HG03159 (cell line): ENCODE measurements at regions not wholly inside any gene's neighbourhood (a gene's known extent, or its start where the extent isn't known, plus 50 kb on each side); places are given as distances from the start of the nearest gene placed in this dataset.

ENCODE experiments used
- ATAC-seq: cut with Tn5 transposase; IDR thresholded peaks from one replicate; pipeline ENCODE4 v1.9.1; 2021; ENCODE audit warnings: mild to moderate bottlenecking, moderate library complexity; ENCODE audit not compliant: unreplicated experiment

DNA sequence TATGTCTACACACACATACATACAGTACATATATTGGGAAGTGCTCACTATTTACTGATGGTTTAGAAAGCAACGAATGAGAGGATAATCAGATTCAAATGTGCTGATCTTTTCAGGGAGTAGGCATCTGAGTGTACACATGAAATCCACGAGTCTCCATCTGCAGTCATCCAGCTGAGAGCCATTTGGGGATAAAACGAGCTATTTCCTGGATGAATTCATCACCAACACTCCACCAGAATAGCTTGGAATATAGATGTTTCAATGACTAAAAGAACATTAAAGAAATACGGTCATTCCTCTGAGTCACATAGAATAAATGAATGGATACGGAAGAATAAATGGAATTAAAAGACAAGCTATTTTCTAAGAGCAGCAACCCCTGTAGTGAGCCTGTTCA is 721.6 kb upstream of the ARGLU1 start:
- no peak for ATAC-seq

DNA sequence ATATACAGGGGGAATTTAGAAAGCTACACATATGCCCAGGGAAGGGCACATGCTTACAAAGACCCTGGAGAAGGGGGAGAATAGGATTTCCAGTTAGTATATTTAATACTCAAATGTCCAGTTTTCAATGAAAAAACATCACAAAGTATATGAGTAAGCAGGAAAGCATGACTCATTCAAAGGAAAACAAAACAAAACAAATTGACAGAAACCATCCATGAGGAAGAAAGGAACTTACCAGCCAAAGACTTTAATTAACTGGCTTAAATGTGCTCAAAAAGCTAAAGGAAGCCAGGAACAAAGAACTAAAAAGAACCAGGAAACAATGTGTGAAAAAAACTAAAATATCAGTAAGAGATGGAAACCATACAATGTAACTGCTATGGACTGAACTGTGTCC is 716.2 kb upstream of the ARGLU1 start:
- ATAC-seq: no peak

DNA sequence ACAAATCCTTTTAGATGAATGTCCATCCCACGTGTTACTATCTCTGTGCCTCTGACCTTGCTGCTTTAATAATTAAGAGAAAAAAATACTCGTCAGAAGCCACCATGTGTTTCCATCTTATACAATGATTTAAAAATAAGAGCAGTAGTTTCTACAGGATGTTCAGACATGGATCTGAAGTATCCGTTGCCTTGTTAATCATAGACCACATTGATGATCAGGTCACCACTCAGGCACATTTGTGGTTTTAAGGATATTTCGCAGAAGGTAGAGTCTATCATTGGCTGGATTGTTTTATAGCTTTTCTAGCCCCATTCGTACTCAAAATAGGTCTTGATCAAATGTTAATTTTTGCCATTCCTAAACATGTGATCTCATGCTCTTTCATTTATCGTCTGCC is 710.0 kb upstream of the ARGLU1 start:
- ATAC-seq: no peak

DNA sequence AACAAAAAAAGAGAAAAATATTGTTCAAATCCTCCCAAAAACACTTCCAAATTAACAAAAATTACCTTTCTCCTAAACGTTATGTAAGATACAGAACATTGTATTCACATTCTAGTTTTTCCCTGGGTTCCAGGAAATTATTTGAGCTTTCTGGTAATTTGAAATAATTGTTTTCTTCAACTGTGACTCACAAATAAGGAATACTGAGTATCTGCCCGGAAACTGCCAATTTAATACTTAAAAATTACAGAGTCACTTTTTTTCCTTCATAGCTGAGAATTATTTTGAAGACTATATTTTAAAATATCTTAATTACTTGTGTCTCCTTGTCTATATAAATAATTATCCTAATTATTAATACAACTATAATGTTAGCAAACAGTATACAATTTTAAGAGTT is 709.0 kb upstream of the ARGLU1 start:
- no peak for ATAC-seq

DNA sequence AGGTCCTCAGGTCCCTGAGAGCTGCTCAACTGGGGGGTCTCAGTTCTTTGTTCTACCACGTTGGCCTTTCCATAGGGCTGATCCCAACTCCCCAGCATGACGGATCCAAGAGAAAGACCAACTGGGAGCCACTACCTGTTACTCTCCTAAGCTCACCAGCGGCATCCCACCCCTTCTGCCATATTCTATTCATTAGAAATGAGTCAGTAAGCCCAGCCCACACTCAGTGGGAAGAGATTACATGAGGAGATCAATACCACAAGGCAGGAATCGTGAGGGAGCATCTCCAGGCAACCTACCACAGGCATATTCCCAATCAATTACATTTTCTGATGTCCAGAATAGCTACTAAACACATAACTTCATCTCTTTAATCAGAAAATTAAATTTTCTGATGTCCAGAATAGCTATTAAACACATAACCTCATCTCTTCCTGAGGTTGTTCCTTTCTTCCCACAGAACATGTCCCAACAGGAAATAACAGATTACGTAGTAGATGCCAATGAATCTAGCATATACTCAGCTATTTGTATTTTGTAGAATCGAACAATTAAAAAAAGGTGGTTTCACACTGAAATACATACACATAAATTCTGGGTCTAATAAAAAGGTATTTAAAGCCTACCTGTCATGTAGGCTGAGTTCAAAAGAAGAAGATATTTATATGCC is 708.1 kb upstream of the ARGLU1 start:
- ATAC-seq: no peak

DNA sequence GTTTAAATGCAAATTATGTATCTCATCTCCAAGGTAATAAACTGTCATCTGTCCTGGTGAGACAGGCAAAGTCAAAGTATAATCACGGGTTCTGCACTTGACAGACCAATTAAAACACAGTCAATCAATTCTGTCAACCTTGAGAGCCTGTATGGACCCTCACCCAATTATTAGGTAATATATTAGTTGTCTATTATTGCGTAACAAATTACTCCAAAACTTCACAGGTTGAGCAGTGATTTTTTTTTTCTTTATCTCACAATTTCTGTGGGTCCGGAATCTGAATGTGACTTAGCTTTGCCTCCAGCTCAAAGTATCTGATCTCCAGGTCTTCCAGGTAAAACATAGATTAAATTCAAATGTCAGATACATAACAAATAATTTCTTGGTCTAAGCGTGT is 707.4 kb upstream of the ARGLU1 start:
- ATAC-seq: no peak

DNA sequence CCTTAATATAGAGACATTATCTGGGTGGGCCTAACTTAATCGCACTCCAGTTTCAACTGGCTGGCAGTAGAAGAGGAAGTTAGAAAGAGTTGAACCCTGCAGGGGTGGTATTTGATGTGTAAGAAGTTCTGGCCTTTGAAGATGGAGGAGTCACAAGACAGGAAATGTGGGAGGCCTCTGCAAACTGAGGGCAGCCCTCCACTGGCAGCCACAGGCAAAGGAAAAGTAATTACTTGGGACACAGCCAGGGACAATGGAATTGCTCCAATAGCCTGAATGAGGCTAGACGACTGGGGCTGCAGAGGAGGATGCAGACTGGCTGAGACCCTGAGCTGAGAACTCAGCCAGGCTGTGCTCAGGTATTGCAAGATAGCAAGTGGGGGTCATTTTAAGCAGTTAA is 703.3 kb upstream of the ARGLU1 start:
- ATAC-seq: no peak

DNA sequence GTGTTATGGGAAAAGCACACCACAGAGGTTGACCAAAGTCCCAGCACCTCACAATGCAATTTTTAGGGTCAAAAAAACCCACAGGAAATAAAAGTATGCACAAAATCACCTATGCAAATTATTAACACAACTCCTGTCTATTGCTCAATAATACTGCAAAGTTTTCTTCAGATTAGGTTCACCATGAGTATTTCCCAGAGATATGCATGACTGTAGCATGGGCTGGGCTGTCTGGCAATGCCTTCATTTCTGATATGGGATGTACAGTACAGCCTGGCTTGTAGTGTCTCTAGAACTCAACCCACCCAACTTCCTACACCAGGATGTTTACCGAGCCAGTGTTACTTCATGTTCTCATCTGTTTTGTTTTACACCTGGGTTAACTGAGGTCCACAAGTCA is 698.7 kb upstream of the ARGLU1 start:
- ATAC-seq: no peak

DNA sequence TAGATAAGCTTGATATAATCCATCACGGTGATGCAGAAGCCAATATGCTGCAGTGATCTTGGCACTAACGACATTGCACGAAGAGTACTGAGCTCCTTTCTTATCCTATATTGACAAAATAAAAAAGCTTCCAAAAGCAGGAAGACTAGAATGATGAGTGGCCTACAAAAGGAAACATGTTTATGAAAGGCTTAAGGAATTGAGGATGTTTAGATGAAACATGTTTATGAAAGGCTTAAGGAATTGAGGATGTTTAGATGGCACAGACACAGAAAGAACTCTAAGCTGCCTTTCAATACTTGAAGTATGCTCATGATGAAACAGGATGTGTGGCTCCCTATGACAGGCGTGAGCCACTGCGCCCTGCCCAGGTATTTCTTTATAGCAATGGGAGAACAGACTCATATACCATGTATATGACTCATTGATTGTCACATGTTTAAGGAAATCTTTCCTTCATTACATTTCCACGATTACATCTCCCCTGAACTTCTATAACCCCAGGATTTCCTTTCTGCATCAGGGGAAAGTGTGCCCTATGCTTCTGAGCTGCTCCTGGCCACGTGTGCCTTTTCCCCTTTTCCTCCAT is 690.8 kb upstream of the ARGLU1 start:
- ATAC-seq: no peak

DNA sequence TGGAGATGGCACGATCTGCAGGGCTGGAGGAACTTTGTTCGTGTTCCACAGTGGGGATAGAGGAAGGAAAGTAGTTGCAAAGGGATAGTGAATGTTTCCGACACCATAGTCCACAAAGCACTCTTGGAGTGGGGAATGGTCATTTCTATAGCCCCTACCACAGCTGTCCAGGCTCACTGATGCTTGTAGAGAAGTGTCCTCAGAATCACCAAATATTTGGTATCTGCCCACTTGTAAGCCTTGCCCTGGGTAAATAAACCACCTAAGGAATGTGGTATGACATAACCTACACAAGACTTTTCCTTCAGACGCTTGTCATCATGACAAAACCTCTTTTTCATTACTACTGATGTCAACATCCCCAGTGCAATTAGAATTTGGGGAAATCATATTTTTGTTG is 686.5 kb upstream of the ARGLU1 start:
- no peak for ATAC-seq

DNA sequence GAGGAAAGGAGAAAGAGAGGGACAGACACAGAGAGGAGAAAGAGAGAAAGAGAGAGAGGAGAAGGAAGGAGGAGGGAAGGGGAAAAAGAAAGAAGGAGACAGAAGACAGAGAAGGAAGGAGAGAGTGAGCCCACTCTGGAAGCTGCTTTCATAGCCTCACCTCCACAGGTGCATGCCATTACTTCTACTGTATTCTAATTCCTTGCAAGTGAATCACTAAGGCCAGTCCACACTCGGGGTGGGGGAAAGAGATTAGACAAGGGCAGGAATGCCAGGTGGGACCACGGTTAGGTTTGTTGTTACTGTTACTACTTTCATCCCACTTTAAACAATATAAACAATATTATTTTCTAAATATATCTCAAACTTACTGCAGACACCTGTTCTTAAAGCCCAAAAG is 684.5 kb upstream of the ARGLU1 start:
- no peak for ATAC-seq

DNA sequence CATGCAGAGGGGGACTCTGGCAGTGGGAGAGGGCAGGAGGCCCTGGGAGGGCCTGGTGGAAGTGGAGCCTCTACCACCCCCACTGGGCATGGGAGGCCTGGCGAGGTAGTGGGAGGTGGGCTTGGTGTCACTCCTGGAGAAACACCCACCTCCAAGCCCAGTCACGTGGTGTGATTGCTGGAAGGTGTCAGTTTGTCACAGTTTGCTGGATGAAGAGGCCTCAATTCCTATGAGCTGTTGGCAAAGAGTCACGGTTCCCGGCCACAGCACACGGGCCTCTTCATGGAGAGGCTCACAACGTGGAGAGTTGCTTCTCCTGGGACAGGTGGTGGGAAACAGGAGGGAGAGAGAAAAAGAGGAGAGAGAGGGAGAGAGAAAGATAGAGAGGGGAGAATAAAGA is 684.1 kb upstream of the ARGLU1 start:
- no peak for ATAC-seq

DNA sequence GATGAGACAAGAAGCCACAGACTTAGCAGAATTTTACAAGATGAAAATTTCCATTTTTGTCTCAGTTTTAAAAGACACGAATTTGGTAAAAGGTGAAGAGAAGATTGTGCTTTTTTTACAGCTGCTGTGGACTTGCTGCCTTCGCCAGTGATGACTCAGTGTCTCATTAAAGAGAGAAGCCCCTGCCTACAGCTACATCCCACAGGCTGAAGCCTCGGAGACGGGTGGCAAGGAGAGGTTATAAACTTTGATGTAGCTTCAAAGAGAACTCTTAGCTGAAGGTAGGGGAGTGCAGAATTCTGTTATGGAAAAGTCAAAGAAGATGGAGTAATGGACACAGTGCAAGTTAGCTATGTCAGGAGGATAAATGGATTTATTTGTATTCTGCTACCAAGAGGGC is 683.4 kb upstream of the ARGLU1 start:
- no peak for ATAC-seq

DNA sequence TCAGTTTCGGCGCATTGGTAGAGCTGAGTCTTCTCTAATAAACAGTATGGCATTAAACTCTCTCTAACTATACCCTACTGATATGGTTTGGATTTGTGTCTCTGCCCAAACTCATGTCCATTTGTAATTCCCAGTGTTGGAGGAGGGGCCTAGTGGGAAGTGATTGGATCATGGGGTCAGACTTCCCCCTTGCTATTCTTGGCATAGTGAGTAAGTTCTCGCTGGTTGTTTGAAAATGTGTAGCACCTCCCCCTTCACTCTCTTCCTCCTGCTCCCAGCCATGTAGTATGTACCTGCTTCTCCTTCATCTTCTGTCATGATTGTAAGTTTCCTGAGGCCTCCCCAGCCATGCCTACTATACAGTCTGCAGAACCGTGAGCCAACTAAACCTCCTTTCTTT is 682.7 kb upstream of the ARGLU1 start:
- no peak for ATAC-seq

DNA sequence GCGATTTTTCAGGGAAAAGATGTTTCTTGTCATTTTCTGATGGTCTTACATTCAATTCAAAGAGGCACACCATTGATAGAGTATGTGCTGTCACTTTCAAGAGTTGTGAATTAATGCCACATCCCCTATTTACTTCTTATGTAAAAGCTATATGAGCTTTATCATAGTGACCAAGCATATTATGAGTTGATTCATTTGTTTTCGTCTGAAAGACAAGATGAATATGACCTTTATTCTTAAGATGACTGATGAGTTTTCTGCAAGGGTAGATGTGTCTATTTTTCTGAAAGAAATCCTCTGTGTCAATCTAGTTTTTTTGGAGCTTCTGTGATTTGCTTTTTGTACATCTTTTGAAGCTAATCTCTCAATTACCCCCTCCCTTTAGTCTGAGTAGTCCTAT is 676.3 kb upstream of the ARGLU1 start:
- ATAC-seq: no peak

DNA sequence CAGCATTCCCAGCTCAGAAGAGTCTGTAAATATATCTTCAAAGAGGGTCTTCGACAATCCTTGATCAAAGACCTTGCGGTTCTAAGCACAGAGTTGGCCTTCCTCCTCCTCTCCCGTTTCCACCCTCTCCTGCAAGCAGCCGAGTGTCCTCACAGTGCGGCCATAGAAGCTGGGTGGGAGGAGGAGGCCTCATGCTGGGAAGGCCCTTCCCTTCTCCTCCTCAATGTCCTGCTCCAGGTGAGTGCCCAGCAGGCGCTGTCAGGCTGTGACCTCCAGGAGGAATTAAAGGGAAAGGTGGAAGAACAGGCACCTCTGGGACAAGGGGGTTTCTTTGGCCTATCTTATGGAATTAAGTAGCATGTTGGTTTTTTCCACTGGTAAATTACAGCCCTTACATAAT is 674.2 kb upstream of the ARGLU1 start:
- ATAC-seq: no peak

DNA sequence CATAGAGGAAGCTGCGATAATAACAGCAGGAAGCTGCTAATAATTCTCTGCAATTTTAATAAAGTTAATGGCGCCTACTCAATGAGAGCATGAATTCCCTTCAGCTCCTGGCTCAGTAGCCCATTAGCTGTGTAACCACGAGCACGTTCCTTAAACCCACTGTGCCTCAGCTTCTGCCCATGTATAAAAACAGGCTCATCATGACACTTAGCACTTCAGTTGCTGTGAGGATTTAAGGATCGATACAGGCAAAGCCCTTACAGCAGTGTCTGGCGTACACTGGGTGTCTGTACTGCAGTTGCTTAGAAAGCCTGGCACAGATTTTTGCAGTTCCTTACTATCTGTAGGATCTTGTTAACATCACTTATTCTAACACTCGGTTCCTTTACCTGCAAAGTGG is 673.4 kb upstream of the ARGLU1 start:
- no peak for ATAC-seq

DNA sequence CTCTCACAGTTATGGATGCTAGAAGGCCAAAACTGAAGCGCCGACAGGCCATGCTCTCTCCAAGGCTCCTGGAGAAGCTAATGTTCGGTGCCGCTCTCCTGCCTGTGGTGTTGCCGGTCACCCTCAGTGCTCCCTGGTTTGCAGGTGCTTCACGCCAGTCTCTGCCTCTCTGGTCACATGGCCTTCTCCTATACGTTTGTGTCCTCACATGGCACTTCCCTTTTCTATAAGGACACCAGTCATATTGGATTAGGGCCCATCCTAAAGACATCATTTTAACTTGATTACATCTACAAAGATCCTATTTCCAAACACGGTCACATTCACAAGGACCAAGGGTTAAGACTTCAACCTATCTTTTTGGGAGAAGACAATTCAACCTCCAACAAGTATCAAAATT is 671.3 kb upstream of the ARGLU1 start:
- ATAC-seq: no peak

DNA sequence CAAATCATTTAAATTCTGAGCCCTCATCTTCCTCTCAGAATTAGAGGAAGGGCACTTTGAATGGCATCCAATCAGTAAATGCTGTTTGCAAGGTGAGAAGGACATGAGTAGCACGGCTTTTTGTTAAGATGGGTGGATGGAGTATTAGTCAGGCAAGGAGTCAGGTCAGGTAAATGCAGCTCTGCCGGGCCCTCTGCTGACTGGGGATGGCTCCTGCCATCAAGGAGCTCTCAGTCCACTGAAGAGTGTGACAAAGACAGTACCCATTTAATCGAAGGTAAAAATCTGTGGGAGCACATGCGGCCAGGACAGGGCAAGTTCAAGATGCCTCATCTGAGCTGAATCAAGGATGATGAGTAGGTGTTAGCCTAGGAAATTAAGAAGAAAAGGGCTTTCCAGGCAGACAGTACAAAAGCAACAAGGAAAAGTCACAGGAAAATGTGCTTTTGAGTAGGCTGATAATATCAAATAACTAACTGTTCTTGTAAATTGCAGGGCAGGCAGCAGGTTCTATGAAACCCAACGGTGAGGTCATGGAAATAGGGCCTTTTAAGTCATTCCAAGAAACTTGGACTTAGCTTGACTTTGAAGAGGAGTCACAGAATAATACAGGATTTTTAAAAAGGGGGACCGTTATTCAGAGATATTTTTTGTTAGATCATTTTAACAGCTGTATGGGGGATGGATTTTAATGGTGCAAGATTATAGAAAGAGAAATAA is 670.5 kb upstream of the ARGLU1 start:
- ATAC-seq: no peak

DNA sequence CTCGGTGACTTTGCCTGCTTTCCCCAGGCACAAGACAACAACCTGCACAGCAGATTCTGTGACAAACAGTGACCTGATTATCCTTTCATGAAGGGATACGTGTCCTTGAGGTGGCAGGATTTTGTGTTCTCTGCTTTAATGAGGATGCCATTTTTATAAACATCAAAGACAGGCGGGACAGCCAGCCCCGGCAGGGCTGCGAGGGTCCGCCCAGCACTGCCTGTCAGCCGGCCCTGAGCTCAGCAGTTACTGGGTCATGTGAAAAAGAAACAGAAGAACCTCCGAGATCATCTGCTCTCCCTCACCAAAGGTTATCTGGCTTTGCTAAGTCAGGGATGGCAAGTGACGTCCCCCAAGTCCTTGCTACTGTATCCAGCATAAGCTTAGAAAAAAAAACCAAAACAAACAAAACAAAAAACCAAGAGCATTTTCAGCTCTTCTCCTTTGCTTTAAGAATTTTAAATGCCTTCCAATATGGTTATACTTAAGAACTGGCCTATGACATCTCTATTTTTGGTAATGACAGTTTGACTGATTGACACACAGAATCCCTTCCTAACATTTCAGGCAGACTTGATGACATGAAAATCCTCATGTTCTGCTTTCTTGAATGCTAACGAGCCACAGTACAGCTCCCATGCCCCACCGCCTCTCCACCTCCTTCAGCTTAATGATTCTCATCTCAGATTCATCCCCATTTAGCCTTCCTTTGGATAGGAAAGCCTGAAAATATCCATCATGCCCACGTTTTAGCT is 666.6 kb upstream of the ARGLU1 start:
- no peak for ATAC-seq

DNA sequence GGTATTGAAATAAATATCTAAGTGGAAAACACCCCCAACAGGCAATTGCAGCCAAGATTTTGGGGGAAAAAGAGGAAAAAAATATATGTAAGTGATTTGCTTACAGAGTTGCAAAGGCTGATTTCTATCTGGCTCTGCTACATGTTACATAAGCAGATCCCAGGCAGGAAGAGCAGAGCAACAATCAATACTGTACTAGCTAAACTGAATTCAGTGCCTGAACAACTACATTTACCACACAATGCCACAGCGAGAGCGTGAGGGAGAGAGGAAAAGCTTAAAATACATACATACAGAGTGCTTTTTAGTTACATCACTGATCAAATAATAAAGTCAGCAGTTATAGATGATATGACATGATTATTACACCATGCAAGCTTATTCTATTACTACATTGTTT is 665.6 kb upstream of the ARGLU1 start:
- no peak for ATAC-seq

DNA sequence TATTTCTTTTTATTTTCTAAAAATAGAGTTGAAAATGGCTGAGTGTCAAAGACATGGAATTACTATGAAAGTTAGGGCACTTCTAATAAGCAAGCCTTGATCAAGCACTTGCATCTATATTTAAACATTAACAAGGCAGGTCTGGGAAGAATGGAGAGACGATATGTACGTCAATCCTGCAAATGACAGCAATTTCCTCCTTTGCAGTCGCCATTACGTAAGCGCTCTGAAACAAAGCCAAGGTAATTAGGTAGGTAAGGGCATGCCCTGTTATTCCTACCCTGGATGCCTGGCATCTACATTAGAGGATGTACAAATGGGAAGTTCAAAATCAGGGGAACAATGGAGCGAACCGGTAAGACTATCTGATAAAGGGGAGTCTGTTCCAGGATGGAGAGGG is 664.0 kb upstream of the ARGLU1 start:
- ATAC-seq: no peak
